ENCODE measurements at regions not wholly inside any gene's neighbourhood (a gene's known extent, or its start where the extent isn't known, plus 50 kb on each side); places are given as distances from the start of the nearest gene placed in this dataset.
A peak's percentile ranks its signal among the peaks of the same experiment; 100 is the strongest.

DNA sequence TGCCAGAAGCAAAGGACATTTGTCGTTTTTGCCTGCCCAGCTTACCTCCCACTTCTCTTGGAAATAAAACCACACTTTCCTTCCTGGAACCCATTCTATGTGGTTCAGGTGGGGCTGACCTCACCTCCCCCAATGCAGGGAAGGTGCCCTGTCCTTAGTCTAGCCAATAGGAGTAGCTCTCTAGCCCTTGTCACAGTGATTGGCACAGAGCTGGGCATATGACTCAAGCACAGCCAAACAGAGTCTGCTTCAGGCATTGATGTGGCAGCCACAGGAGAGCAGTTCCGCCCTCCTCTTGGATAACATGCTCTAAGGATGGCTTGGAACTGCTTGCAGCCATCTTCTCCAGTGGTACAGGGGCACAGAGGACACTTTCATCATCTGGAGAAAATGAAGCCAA lies 134.0 kb downstream of the LRIG2 start:
- peak; percentile 79 for ATAC-seq
- TF ChIP-seq RORB (CRISPR knock-in tag; IDR thresholded peaks at IDR 0.05), result no peak
- no peak for TF ChIP-seq NFATC4 (CRISPR knock-in tag; IDR thresholded peaks at IDR 0.05)
- peak; percentile 50; the same call in 1 of the 2 replicates for TF ChIP-seq NFYB (CRISPR knock-in tag; conservative IDR thresholded peaks at IDR 0.05; ENCODE audit: low read depth)
- TF ChIP-seq, protein P1, sequence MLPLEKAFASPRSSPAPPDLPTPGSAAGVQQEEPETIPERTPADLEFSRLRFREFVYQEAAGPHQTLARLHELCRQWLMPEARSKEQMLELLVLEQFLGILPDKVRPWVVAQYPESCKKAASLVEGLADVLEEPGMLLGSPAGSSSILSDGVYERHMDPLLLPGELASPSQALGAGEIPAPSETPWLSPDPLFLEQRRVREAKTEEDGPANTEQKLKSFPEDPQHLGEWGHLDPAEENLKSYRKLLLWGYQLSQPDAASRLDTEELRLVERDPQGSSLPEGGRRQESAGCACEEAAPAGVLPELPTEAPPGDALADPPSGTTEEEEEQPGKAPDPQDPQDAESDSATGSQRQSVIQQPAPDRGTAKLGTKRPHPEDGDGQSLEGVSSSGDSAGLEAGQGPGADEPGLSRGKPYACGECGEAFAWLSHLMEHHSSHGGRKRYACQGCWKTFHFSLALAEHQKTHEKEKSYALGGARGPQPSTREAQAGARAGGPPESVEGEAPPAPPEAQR (CRISPR knock-in tag; IDR thresholded peaks at IDR 0.05), result no peak
- Mint-ChIP-seq H3K27ac (no peak overlapping the region), H3K27me3 (ENCODE audit: low read depth) (no peaks in the 10 kb centered on the region), H3K4me3 (no peak overlapping the region), H3K36me3 (no peaks in the 10 kb centered on the region), H3K4me1 (peaks cover 18% of the 10 kb centered on the region), H3K9me3 (peaks cover 7% of the 10 kb centered on the region)
- ChIA-PET POLR2A (interaction anchor here (0.7 kb wide), 1 partner anchor 484 kb away, joined by 3 read pairs; no protein-coding TSS in a partner anchor), CTCF (interaction anchor here (3.1 kb wide), 1 partner anchor 12 kb away, joined by 14 read pairs; no protein-coding TSS in a partner anchor)
- DNase-seq (ENCODE audit: low spot score), result no peak

DNA sequence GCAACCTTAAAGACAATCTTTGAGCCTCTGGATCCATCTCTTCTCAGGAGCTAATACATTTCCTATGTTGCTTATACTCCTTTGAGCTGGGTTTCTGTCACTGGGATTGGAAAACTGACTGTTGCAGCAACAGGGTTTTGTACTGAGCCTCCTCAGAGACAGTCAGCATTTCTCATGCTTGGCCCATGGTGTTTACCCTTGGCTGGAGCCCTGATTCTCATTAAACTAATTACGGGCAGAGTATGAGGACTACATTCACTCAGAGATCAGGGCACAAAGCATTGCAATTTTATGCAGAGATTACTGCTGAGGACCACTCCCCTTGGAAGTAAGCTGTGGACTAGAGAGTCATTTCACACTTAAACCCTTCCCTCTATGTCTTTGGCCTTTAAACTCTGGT lies 134.5 kb downstream of the LRIG2 start:
- ATAC-seq, result no peak
- H3K36me3 Mint-ChIP-seq, result no peaks in the 10 kb centered on the region
- POLR2A ChIA-PET, result no interaction called here

More for the DNA sequence above, 134.5 kb downstream of the LRIG2 start:
- TF ChIP-seq, protein P2, sequence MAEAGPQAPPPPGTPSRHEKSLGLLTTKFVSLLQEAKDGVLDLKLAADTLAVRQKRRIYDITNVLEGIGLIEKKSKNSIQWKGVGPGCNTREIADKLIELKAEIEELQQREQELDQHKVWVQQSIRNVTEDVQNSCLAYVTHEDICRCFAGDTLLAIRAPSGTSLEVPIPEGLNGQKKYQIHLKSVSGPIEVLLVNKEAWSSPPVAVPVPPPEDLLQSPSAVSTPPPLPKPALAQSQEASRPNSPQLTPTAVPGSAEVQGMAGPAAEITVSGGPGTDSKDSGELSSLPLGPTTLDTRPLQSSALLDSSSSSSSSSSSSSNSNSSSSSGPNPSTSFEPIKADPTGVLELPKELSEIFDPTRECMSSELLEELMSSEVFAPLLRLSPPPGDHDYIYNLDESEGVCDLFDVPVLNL (CRISPR knock-in tag; IDR thresholded peaks at IDR 0.05; ENCODE audit: borderline replicate concordance, low read depth), result no peak
- no peak for TF ChIP-seq MXD4 (CRISPR knock-in tag; IDR thresholded peaks at IDR 0.05; ENCODE audit: borderline replicate concordance)
- TF ChIP-seq FOXJ3 (CRISPR knock-in tag; IDR thresholded peaks at IDR 0.05; ENCODE audit: borderline replicate concordance), result no peak
- TF ChIP-seq SP1 (CRISPR knock-in tag; conservative IDR thresholded peaks at IDR 0.05), result no peak
- no peak for TF ChIP-seq MYBL2 (CRISPR knock-in tag; IDR thresholded peaks at IDR 0.05)
- no peak for TF ChIP-seq NFE2L1 (CRISPR knock-in tag; IDR thresholded peaks at IDR 0.05)
- no peak for TF ChIP-seq HMGA2 (CRISPR knock-in tag; IDR thresholded peaks at IDR 0.05)
- TF ChIP-seq, protein P3, sequence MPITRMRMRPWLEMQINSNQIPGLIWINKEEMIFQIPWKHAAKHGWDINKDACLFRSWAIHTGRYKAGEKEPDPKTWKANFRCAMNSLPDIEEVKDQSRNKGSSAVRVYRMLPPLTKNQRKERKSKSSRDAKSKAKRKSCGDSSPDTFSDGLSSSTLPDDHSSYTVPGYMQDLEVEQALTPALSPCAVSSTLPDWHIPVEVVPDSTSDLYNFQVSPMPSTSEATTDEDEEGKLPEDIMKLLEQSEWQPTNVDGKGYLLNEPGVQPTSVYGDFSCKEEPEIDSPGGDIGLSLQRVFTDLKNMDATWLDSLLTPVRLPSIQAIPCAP (CRISPR knock-in tag; IDR thresholded peaks at IDR 0.05), result no peak
- TF ChIP-seq RORB (CRISPR knock-in tag; IDR thresholded peaks at IDR 0.05), result no peak
- TF ChIP-seq, protein P4, sequence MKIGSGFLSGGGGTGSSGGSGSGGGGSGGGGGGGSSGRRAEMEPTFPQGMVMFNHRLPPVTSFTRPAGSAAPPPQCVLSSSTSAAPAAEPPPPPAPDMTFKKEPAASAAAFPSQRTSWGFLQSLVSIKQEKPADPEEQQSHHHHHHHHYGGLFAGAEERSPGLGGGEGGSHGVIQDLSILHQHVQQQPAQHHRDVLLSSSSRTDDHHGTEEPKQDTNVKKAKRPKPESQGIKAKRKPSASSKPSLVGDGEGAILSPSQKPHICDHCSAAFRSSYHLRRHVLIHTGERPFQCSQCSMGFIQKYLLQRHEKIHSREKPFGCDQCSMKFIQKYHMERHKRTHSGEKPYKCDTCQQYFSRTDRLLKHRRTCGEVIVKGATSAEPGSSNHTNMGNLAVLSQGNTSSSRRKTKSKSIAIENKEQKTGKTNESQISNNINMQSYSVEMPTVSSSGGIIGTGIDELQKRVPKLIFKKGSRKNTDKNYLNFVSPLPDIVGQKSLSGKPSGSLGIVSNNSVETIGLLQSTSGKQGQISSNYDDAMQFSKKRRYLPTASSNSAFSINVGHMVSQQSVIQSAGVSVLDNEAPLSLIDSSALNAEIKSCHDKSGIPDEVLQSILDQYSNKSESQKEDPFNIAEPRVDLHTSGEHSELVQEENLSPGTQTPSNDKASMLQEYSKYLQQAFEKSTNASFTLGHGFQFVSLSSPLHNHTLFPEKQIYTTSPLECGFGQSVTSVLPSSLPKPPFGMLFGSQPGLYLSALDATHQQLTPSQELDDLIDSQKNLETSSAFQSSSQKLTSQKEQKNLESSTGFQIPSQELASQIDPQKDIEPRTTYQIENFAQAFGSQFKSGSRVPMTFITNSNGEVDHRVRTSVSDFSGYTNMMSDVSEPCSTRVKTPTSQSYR (CRISPR knock-in tag; IDR thresholded peaks at IDR 0.05), result no peak
- TF ChIP-seq, protein P5, sequence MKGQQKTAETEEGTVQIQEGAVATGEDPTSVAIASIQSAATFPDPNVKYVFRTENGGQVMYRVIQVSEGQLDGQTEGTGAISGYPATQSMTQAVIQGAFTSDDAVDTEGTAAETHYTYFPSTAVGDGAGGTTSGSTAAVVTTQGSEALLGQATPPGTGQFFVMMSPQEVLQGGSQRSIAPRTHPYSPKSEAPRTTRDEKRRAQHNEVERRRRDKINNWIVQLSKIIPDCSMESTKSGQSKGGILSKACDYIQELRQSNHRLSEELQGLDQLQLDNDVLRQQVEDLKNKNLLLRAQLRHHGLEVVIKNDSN (CRISPR knock-in tag; IDR thresholded peaks at IDR 0.05), result no peak
- TF ChIP-seq, protein P6, sequence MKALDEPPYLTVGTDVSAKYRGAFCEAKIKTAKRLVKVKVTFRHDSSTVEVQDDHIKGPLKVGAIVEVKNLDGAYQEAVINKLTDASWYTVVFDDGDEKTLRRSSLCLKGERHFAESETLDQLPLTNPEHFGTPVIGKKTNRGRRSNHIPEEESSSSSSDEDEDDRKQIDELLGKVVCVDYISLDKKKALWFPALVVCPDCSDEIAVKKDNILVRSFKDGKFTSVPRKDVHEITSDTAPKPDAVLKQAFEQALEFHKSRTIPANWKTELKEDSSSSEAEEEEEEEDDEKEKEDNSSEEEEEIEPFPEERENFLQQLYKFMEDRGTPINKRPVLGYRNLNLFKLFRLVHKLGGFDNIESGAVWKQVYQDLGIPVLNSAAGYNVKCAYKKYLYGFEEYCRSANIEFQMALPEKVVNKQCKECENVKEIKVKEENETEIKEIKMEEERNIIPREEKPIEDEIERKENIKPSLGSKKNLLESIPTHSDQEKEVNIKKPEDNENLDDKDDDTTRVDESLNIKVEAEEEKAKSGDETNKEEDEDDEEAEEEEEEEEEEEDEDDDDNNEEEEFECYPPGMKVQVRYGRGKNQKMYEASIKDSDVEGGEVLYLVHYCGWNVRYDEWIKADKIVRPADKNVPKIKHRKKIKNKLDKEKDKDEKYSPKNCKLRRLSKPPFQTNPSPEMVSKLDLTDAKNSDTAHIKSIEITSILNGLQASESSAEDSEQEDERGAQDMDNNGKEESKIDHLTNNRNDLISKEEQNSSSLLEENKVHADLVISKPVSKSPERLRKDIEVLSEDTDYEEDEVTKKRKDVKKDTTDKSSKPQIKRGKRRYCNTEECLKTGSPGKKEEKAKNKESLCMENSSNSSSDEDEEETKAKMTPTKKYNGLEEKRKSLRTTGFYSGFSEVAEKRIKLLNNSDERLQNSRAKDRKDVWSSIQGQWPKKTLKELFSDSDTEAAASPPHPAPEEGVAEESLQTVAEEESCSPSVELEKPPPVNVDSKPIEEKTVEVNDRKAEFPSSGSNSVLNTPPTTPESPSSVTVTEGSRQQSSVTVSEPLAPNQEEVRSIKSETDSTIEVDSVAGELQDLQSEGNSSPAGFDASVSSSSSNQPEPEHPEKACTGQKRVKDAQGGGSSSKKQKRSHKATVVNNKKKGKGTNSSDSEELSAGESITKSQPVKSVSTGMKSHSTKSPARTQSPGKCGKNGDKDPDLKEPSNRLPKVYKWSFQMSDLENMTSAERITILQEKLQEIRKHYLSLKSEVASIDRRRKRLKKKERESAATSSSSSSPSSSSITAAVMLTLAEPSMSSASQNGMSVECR (CRISPR knock-in tag; IDR thresholded peaks at IDR 0.05; ENCODE audit: borderline replicate concordance), result no peak
- no peak for TF ChIP-seq ETV6 (CRISPR knock-in tag; IDR thresholded peaks at IDR 0.05)
- TF ChIP-seq CBFB (CRISPR knock-in tag; IDR thresholded peaks at IDR 0.05; ENCODE audit: low read depth), result no peak
- TF ChIP-seq, protein P7, sequence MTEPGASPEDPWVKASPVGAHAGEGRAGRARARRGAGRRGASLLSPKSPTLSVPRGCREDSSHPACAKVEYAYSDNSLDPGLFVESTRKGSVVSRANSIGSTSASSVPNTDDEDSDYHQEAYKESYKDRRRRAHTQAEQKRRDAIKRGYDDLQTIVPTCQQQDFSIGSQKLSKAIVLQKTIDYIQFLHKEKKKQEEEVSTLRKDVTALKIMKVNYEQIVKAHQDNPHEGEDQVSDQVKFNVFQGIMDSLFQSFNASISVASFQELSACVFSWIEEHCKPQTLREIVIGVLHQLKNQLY (CRISPR knock-in tag; IDR thresholded peaks at IDR 0.05), result no peak
- TF ChIP-seq, protein P8, sequence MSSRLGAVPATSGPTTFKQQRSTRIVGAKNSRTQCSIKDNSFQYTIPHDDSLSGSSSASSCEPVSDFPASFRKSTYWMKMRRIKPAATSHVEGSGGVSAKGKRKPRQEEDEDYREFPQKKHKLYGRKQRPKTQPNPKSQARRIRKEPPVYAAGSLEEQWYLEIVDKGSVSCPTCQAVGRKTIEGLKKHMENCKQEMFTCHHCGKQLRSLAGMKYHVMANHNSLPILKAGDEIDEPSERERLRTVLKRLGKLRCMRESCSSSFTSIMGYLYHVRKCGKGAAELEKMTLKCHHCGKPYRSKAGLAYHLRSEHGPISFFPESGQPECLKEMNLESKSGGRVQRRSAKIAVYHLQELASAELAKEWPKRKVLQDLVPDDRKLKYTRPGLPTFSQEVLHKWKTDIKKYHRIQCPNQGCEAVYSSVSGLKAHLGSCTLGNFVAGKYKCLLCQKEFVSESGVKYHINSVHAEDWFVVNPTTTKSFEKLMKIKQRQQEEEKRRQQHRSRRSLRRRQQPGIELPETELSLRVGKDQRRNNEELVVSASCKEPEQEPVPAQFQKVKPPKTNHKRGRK (CRISPR knock-in tag; IDR thresholded peaks at IDR 0.05; ENCODE audit: borderline replicate concordance), result no peak
- TF ChIP-seq NFYB (CRISPR knock-in tag; conservative IDR thresholded peaks at IDR 0.05; ENCODE audit: low read depth), result no peak
- no peak for DNase-seq (ENCODE audit: low spot score)
- Mint-ChIP-seq H3K4me1 (peaks cover 14% of the 10 kb centered on the region), H3K27ac (no peak overlapping the region), H3K4me3 (no peak overlapping the region), H3K27me3 (ENCODE audit: low read depth) (no peaks in the 10 kb centered on the region), H3K9me3 (peaks cover 7% of the 10 kb centered on the region)
- CTCF ChIA-PET, result interaction anchor here (3.1 kb wide), 1 partner anchor 12 kb away, joined by 14 read pairs; no protein-coding TSS in a partner anchor

All from WTC11 (cell line).